ENCODE measurements at regions not wholly inside any gene's neighbourhood (a gene's known extent, or its start where the extent isn't known, plus 50 kb on each side); places are given as distances from the start of the nearest gene placed in this dataset.

- no peaks in the 10 kb centered on the region for H3K4me1 ChIP-seq (ENCODE audit: insufficient read depth)
- H3K36me3 ChIP-seq: no peaks in the 10 kb centered on the region
- no peak for DNase-seq
- no peak for TF ChIP-seq EP300 (IDR thresholded peaks at IDR 0.05)
- no peak for TF ChIP-seq CTCF (IDR thresholded peaks at IDR 0.05)
- no peak for TF ChIP-seq POLR2A (IDR thresholded peaks at IDR 0.05)
- no peaks in the 10 kb centered on the region for H3K27me3 ChIP-seq
- no peaks in the 10 kb centered on the region for H3K9me3 ChIP-seq
- intact Hi-C loops (cut with DNase I): loop anchor here in 1 of 4 donors (10.0 kb wide), 1 partner anchor 701 kb away; no protein-coding TSS in a partner anchor
- no peak overlapping the region for H3K27ac ChIP-seq
- WGBS, 3 donors: 92 to 97% (median 94%) methylated on average over 3 of the region's 3 CpGs
- H3K4me3 ChIP-seq: no peak overlapping the region
Measured at GRCh38 chr2:37784071-37784758, 112.8 kb upstream of the CDC42EP3 start.

- TF ChIP-seq CTCF (IDR thresholded peaks at IDR 0.05) (no peak), POLR2A (IDR thresholded peaks at IDR 0.05) (no peak), EP300 (IDR thresholded peaks at IDR 0.05) (no peak)
- no peaks in the 10 kb centered on the region for H3K4me1 ChIP-seq (ENCODE audit: insufficient read depth)
- intact Hi-C loops (cut with DNase I): loop anchor here in 1 of 4 donors (10.0 kb wide), 1 partner anchor 700 kb away; no protein-coding TSS in a partner anchor
- WGBS, 3 donors: 91 to 92% (median 92%) methylated on average over 5 of the region's 5 CpGs
- no peaks in the 10 kb centered on the region for H3K27me3 ChIP-seq
- H3K4me3 ChIP-seq: no peak overlapping the region
- no peaks in the 10 kb centered on the region for H3K36me3 ChIP-seq
- DNase-seq: no peak
- H3K9me3 ChIP-seq: no peaks in the 10 kb centered on the region
- no peak overlapping the region for H3K27ac ChIP-seq
Measured at GRCh38 chr2:37784759-37785149, 113.3 kb upstream of the CDC42EP3 start.

GRCh38 chr2:37786191-37786698 lies 114.8 kb upstream of the CDC42EP3 start:
- Histone ChIP-seq H3K36me3 (no peaks in the 10 kb centered on the region), H3K9me3 (no peaks in the 10 kb centered on the region), H3K4me3 (no peak overlapping the region), H3K27me3 (no peaks in the 10 kb centered on the region), H3K27ac (no peak overlapping the region), H3K4me1 (ENCODE audit: insufficient read depth) (no peaks in the 10 kb centered on the region)
- intact Hi-C loops (cut with DNase I): loop anchor here in 1 of 4 donors (10.0 kb wide), 1 partner anchor 699 kb away; no protein-coding TSS in a partner anchor
- DNase-seq: no peak
- TF ChIP-seq CTCF (IDR thresholded peaks at IDR 0.05) (no peak), EP300 (IDR thresholded peaks at IDR 0.05) (no peak), POLR2A (IDR thresholded peaks at IDR 0.05) (no peak)
- 100% methylated on average over 1 of the region's 1 CpG for WGBS, 3 donors

- intact Hi-C loops (cut with DNase I): loop anchor here in 1 of 4 donors (10.0 kb wide), 1 partner anchor 698 kb away; no protein-coding TSS in a partner anchor
- no peaks in the 10 kb centered on the region for H3K4me1 ChIP-seq (ENCODE audit: insufficient read depth)
- no peak overlapping the region for H3K27ac ChIP-seq
- WGBS, 3 donors: 30 to 62% (median 30%) methylated on average over 5 of the region's 5 CpGs
- no peaks in the 10 kb centered on the region for H3K27me3 ChIP-seq
- no peaks in the 10 kb centered on the region for H3K36me3 ChIP-seq
- DNase-seq: no peak
- TF ChIP-seq POLR2A (IDR thresholded peaks at IDR 0.05) (no peak), EP300 (IDR thresholded peaks at IDR 0.05) (no peak), CTCF (IDR thresholded peaks at IDR 0.05) (no peak)
- no peak overlapping the region for H3K4me3 ChIP-seq
- no peaks in the 10 kb centered on the region for H3K9me3 ChIP-seq
Measured at GRCh38 chr2:37786854-37787253, 115.4 kb upstream of the CDC42EP3 start.

Measured in ovary (tissue), 7 donors.